H9 (cell line): ENCODE measurements at regions not wholly inside any gene's neighbourhood (a gene's known extent, or its start where the extent isn't known, plus 50 kb on each side); places are given as distances from the start of the nearest gene placed in this dataset.
A peak's percentile ranks its signal among the peaks of the same experiment; 100 is the strongest.

Experiments used
- DNase-seq: peaks from one replicate; pipeline ENCODE4 v3.0.0-alpha.2; 2017
- H2AFZ ChIP-seq: one replicate; pipeline ENCODE4 v1.6.1; 2013; ENCODE audit warnings: mild to moderate bottlenecking, low read length, control low read depth, moderate library complexity
- H2AK5ac ChIP-seq: 2 replicates; pipeline ENCODE4 v1.6.1; 2013; ENCODE audit warnings: low read length, control low read depth, mixed read lengths; ENCODE audit not compliant: insufficient read length
- H2BK120ac ChIP-seq: one replicate; pipeline ENCODE4 v1.6.1; 2013; ENCODE audit warnings: low read depth, mild to moderate bottlenecking, low read length, control low read depth, inconsistent platforms; ENCODE audit not compliant: poor library complexity, severe bottlenecking
- H2BK12ac ChIP-seq: 2 replicates; pipeline ENCODE4 v1.6.1; 2013; ENCODE audit warnings: low read length, control low read depth, mixed read lengths, low read depth; ENCODE audit not compliant: insufficient read length
- H2BK15ac ChIP-seq: 2 replicates; pipeline ENCODE4 v1.6.1; 2013; ENCODE audit warnings: low read depth, low read length, control low read depth
- H2BK20ac ChIP-seq: one replicate; pipeline ENCODE4 v1.6.1; 2013; ENCODE audit warnings: low read depth, mild to moderate bottlenecking, low read length, control low read depth, inconsistent platforms; ENCODE audit not compliant: poor library complexity, severe bottlenecking
- H2BK5ac ChIP-seq: 2 replicates; pipeline ENCODE4 v1.6.1; 2013; ENCODE audit warnings: low read length, control low read depth, mixed read lengths; ENCODE audit not compliant: insufficient read length
- H3K14ac ChIP-seq: 2 replicates; pipeline ENCODE4 v1.6.1; 2013; ENCODE audit warnings: low read length, control low read depth; ENCODE audit not compliant: insufficient read depth
- H3K18ac ChIP-seq: 2 replicates; pipeline ENCODE4 v1.6.1; 2013; ENCODE audit warnings: low read depth, mild to moderate bottlenecking, mixed read lengths, low read length, control low read depth; ENCODE audit not compliant: insufficient read length
- H3K23ac ChIP-seq: 2 replicates; pipeline ENCODE4 v1.6.1; 2013; ENCODE audit warnings: low read length, control low read depth, mixed read lengths, low read depth; ENCODE audit not compliant: insufficient read length
- H3K23me2 ChIP-seq: 2 replicates; pipeline ENCODE4 v1.6.1; 2013; ENCODE audit warnings: low read depth, mild to moderate bottlenecking, mixed read lengths, low read length, control low read depth; ENCODE audit not compliant: insufficient read length, poor library complexity, severe bottlenecking
- H3K27ac ChIP-seq: 2 replicates; pipeline ENCODE4 v1.5.1; 2013; ENCODE audit warnings: low read length, control low read depth, mixed read lengths, low read depth; ENCODE audit not compliant: insufficient read length
- H3K27me3 ChIP-seq: 2 replicates; pipeline ENCODE4 v1.6.1; 2013; ENCODE audit warnings: low read length, control low read depth, inconsistent platforms; ENCODE audit not compliant: insufficient read depth
- H3K4ac ChIP-seq: 2 replicates; pipeline ENCODE4 v1.6.1; 2013; ENCODE audit warnings: low read depth, mild to moderate bottlenecking, control low read depth, inconsistent platforms, low read length, moderate library complexity
- H3K4me1 ChIP-seq: 2 replicates; pipeline ENCODE4 v1.6.1; 2013; ENCODE audit warnings: low read length, control low read depth, inconsistent platforms; ENCODE audit not compliant: insufficient read depth
- H3K4me2 ChIP-seq: 2 replicates; pipeline ENCODE4 v1.6.1; 2013; ENCODE audit warnings: low read length, control low read depth, mixed read lengths; ENCODE audit not compliant: insufficient read length, insufficient read depth
- H3K56ac ChIP-seq: 2 replicates; pipeline ENCODE4 v1.6.1; 2013; ENCODE audit warnings: low read depth, mild to moderate bottlenecking, mixed read lengths, low read length, control low read depth; ENCODE audit not compliant: insufficient read length
- H3K79me1 ChIP-seq: 2 replicates; pipeline ENCODE4 v1.6.1; 2013; ENCODE audit warnings: low read depth, mild to moderate bottlenecking, moderate library complexity, low read length, control low read depth, inconsistent platforms; ENCODE audit not compliant: insufficient read depth, poor library complexity, severe bottlenecking
- H3K79me2 ChIP-seq: 2 replicates; pipeline ENCODE4 v1.6.1; 2013; ENCODE audit warnings: low read length, control low read depth, inconsistent platforms; ENCODE audit not compliant: insufficient read depth
- H3K9ac ChIP-seq: 2 replicates; pipeline ENCODE4 v1.6.1; 2013; ENCODE audit warnings: low read length, control low read depth, mixed read lengths; ENCODE audit not compliant: insufficient read length; ENCODE audit errors: extremely low read depth
- H3K9me3 ChIP-seq: one replicate; pipeline ENCODE4 v1.6.1; 2013; ENCODE audit warnings: low read depth, low read length, inconsistent platforms; ENCODE audit not compliant: control insufficient read depth
- H3T11ph ChIP-seq: one replicate; pipeline ENCODE4 v1.6.1; 2013; ENCODE audit warnings: mild to moderate bottlenecking, low read length, control low read depth, inconsistent platforms
- H4K20me1 ChIP-seq: one replicate; pipeline ENCODE4 v1.6.1; 2013; ENCODE audit not compliant: control insufficient read depth, insufficient read length, insufficient read depth
- H4K5ac ChIP-seq: 2 replicates; pipeline ENCODE4 v1.6.1; 2013; ENCODE audit warnings: low read depth, mild to moderate bottlenecking, mixed read lengths, low read length, control low read depth; ENCODE audit not compliant: insufficient read length
- H4K8ac ChIP-seq: replicated peaks from 2 replicates; pipeline ENCODE4 v1.6.1; 2013; ENCODE audit warnings: low read length, control low read depth, mixed read lengths, low read depth; ENCODE audit not compliant: insufficient read length
- H4K91ac ChIP-seq: 2 replicates; pipeline ENCODE4 v1.6.1; 2013; ENCODE audit warnings: low read depth, mild to moderate bottlenecking, moderate library complexity, mixed read lengths, low read length, control low read depth; ENCODE audit not compliant: insufficient read length
- H3K27ac Mint-ChIP-seq, 3 experiments: 2 replicates in 2 of 3; 3 replicates in 1 of 3; pipeline ENCODE4 v1.8.0; 2020 to 2021; ENCODE audit warnings: mixed read lengths in 3 of 3, mild to moderate bottlenecking in 1 of 3, moderate library complexity in 1 of 3
- H3K27me3 Mint-ChIP-seq: 2 replicates; pipeline ENCODE4 v1.8.0; 2021; ENCODE audit warnings: low read depth, mild to moderate bottlenecking, moderate library complexity, mixed read lengths
- H3K36me3 Mint-ChIP-seq, 3 experiments: 2 replicates in 2 of 3; 3 replicates in 1 of 3; pipeline ENCODE4 v1.8.0; 2020 to 2021; ENCODE audit warnings: low read depth in 3 of 3, mixed read lengths in 3 of 3; ENCODE audit not compliant: insufficient read depth in 1 of 3
- H3K4me1 Mint-ChIP-seq, 2 experiments: 2 replicates each; pipeline ENCODE4 v1.8.0; 2020; ENCODE audit warnings: mixed read lengths in 2 of 2
- H3K4me3 Mint-ChIP-seq, 2 experiments: 2 replicates in 1 of 2; 3 replicates in 1 of 2; pipeline ENCODE4 v1.8.0; 2020 to 2021; ENCODE audit warnings: mild to moderate bottlenecking in 2 of 2, mixed read lengths in 2 of 2, moderate library complexity in 1 of 2
- H3K9me3 Mint-ChIP-seq, 2 experiments: 2 replicates in 1 of 2; 3 replicates in 1 of 2; pipeline ENCODE4 v1.8.0; 2020; ENCODE audit warnings: mild to moderate bottlenecking in 2 of 2, mixed read lengths in 2 of 2, moderate library complexity in 1 of 2
- CTCF ChIP-seq: fragments of 200-600 bp; sonication (generic); conservative IDR thresholded peaks from 3 replicates; pipeline ENCODE4 v1.8.0; 2021; ENCODE audit warnings: antibody characterized with exemption, mild to moderate bottlenecking
- WGBS: extraction: QIAGEN DNeasy Blood & Tissue Kit; methylation state at CpG from one replicate; pipeline ENCODE4 v1.1.7; 2013; ENCODE audit warnings: missing lambda C conversion rate, low lambda C conversion rate, mixed read lengths; ENCODE audit not compliant: insufficient read length; ENCODE audit errors: extremely low coverage; 5-methylcytosine and 5-hydroxymethylcytosine counted together

GRCh38 chr14:89469210-89470198 lies 52.5 kb upstream of the FOXN3 start:
- Histone ChIP-seq H3K4me2 (no peak overlapping the region), H2AK5ac (no peak overlapping the region), H4K8ac (no peak overlapping the region), H3K14ac (no peak overlapping the region), H2BK20ac (no peak overlapping the region), H2BK12ac (no peak overlapping the region), H3K4me1 (peaks cover 4% of the 10 kb centered on the region; the same call in 1 of the 2 replicates), H3K23me2 (no peaks in the 10 kb centered on the region), H3K27me3 (no peaks in the 10 kb centered on the region), H3K27ac (no peak overlapping the region), H4K91ac (no peak overlapping the region), H3K4ac (no peak overlapping the region), H3K79me2 (no peaks in the 10 kb centered on the region), H3K56ac (no peak overlapping the region), H4K5ac (no peak overlapping the region), H3K23ac (no peak overlapping the region), H2BK15ac (no peak overlapping the region), H3K18ac (no peak overlapping the region), H4K20me1 (no peaks in the 10 kb centered on the region), H2BK5ac (no peak overlapping the region), H3T11ph (no peak overlapping the region), H3K9me3 (no peaks in the 10 kb centered on the region), H2BK120ac (no peak overlapping the region), H3K79me1 (no peaks in the 10 kb centered on the region), H2AFZ (no peak overlapping the region), H3K9ac (no peak overlapping the region)
- DNase-seq: no peak
- H3K9me3 Mint-ChIP-seq: no peaks in the 10 kb centered on the region
- peaks cover 13 to 25% of the 10 kb centered on the region in 2 experiments for H3K4me1 Mint-ChIP-seq
- H3K27ac Mint-ChIP-seq: peak overlapping the region in 2 of 3 experiments; percentile 52 to 80; a peak in 4 of 7 replicates
- no CpG with 5 or more reads among the region's 18 CpGs for WGBS
- no peak for TF ChIP-seq CTCF
- no peak overlapping the region for H3K4me3 Mint-ChIP-seq
- H3K27me3 Mint-ChIP-seq: no peaks in the 10 kb centered on the region
- peaks cover 13 to 43% (median 24%) of the 10 kb centered on the region in 3 experiments for H3K36me3 Mint-ChIP-seq
